ENCODE measurements at regions not wholly inside any gene's neighbourhood (a gene's known extent, or its start where the extent isn't known, plus 50 kb on each side); places are given as distances from the start of the nearest gene placed in this dataset.

DNA sequence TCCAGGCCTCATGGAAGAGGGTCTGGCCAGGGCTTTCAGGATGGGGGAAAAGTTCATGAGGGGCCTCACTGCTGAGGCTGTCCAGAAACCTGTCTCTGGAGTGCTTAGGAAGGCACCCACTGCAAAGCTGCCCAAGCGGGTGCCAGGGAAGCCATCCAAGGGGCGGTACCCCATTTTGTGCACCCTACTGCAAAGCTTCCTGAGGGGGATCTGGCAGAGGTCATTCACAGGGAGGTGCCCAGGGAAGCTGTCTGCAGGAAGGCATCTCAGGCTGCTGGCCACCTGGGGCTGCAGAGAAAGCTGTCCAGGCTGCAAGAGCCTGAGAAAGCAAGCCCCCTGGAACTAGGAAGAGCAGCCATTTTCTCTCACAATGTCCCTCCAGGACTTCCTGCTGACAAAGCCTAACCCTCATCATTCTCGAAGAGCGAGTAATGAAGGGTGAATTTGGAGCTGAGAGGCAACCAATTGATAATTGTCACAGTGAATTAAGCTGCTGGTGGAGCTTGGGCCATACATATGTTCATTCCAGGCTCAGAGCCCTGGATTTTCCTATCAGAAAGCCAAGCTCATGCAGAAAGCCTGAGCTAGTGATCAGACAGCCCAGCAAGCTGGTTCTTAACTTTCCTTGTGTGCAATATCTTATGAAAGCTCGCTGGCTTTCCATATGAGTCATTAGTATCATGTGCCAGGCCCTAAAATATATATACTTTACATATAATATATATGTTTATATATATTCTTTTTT, 62.2 kb upstream of the SLC22A16 start:
- no peak for DNase-seq (ENCODE audit: low spot score)

DNA sequence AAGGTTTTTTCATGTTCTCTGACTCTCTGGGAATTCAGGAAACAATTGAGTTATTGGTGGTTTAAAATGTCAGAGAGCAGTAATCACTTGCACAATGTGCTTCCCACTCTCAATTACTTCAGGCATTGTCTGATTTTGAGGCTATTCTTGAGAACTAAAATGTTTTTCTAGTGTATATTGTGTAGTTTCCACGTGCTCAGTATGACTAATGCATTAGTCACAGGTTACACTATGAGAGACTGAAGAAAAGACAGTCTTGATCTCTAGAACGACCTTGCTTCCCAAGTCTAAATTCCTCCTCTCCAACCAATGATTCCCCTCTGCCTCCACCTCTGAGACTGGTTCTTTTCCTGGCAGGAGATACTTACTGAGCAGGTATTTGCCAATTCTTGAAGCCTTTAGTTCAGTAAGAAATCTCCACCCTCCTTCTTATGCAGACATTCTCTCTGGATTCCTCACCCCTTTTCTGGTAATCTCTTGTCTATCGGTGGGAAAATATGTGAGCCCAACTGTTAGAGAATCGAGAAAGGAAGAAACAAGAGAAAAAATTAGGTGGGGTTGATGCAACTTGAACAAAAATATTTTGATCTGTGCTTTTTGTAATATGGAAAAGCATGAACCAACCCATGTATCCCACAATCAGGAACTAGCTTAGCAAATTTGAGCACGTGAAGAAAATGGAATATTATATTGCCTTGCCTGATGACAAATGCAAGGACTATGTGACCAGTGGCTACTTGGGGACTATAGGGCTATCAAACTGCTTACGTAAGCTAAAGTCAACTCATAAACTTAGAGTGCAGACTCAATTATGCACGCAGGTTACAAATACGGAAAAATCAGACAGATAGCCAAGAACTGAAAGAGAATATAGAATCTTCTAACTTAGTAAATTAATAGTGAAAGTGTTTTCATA, 61.1 kb upstream of the SLC22A16 start:
- peak; percentile 41 for DNase-seq (ENCODE audit: low spot score)

DNA sequence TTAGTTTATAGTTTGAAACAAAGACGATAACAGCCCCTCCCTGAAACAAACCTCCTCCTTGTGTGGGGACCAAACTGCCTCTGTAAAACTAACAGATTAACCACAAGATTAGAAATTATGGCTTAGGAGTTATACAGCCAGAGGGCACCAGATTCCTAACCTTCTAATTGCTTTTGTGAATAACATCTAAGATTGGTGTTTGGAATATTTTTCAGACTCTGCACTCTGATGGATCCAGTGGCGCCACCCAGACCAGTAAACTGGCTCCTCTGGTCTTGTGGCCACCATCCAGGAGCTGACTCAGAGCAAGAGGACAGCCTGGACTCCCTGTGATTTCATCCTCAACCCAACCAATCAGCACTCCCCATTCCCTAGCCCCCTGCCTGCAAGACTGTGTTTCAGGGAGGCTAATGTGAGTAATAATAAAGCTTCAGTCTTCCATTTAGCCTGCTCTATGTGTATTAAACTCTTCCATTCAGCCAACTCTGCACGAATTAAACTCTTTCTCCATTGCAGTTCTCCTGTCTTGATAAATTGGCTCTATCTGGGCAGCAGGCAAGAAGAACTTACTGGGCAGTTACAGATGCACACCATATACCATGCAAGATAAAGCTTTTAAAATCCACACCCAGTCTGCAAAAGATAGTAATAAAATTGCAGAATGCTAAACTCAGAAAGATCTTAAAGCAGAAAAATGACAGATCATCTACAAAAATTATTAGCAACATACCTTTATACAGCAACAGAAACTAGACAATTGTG, 58.5 kb upstream of the SLC22A16 start:
- DNase-seq (ENCODE audit: low spot score) = peak; percentile 94

DNA sequence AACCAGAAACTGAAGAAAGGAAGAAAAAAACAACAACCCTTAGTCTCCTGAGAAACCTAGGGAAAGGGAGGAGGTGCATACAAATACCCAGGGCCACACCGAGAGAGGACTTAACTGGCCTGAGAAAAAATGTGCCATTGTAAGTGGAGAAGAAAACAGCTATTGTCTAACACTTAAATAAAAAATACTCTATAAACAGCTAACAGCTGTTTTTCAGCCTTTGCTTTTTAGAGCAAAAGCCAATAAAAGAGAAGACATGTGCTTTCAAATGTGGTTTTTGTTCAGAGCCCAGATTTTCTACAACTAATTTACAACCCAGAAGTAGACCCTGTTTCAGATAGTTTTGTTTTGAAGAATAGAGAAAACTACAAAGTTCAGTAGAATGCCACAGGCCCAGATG, 56.0 kb upstream of the SLC22A16 start:
- DNase-seq (ENCODE audit: low spot score) = peak; percentile 76

DNA sequence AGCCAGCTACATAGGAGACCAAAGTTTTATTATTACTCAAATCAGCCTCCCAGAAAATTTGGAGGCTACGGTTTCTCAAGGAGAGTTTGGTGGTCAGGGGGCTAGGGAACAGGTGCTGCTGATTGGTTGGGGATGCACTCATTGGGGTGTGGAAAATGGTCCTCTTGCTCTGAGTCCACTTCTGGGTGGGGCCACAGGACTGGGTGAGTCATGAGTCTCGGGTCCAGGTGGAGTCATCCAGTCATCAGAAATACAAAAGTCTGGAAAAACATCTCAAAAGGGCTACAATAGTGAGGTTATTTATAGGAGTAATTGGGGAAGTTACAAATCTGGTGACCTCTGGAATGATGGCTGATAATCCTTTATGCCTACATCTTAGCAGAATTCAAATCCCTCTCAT, 54.3 kb upstream of the SLC22A16 start:
- no peak for DNase-seq (ENCODE audit: low spot score)

DNA sequence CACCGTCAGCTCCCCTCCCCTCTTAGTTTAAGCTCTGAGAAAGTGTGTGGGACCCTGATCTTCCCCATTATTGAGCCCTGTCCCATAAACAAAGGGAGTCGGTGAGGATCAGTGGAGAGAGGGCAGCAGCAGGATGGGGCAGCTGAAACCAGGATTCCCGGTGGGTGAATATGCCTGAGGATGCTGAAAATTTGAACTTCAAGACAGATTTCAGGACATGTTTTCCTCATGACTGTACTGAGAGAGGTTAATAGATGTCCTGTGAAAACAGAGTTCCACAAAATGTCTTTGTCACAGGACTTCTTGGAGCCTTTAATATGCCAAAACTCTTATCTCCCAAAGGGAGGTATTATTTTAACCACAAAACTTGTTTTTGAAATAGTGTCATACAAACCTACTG, 53.5 kb upstream of the SLC22A16 start:
- no peak for DNase-seq (ENCODE audit: low spot score)

DNA sequence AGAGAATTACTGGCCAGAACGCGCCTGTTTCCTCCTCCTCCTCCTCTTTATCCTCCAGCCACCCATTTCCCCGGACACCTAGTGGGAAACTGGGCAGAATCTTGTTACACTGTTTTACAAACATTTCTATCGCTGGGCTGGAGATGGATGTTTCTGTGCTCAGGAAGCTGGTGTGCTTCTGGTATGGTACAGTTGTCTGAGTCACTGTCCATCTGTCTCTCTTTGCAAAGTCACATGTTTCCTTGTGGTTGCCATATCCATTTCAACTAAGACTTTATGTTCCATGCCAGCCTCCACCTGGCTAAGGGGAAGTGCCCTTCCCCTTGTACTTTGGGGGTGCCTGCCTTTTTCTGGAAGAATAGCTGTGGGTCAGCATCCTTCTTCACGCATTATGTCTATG, 52.9 kb upstream of the SLC22A16 start:
- DNase-seq (ENCODE audit: low spot score) = peak; percentile 31

DNA sequence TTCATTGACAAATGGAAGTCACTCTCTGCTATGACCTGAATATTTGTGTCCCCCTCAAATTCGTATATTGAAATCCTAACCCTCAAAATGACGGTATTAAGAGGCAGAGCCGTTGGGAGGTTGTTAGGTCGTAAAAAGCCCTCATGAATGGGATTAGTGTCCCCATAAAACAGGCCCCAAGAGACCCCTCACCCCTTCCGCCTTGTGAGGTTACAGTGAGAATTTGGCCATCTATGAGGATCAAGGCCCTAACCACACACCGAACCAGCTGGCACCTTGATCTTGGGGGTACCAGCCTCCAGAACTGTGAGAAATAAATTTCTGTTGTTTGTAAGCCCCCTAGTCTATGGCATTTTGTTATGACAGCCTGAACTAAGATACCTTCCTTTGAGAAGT, 52.5 kb upstream of the SLC22A16 start:
- no peak for DNase-seq (ENCODE audit: low spot score)

DNA sequence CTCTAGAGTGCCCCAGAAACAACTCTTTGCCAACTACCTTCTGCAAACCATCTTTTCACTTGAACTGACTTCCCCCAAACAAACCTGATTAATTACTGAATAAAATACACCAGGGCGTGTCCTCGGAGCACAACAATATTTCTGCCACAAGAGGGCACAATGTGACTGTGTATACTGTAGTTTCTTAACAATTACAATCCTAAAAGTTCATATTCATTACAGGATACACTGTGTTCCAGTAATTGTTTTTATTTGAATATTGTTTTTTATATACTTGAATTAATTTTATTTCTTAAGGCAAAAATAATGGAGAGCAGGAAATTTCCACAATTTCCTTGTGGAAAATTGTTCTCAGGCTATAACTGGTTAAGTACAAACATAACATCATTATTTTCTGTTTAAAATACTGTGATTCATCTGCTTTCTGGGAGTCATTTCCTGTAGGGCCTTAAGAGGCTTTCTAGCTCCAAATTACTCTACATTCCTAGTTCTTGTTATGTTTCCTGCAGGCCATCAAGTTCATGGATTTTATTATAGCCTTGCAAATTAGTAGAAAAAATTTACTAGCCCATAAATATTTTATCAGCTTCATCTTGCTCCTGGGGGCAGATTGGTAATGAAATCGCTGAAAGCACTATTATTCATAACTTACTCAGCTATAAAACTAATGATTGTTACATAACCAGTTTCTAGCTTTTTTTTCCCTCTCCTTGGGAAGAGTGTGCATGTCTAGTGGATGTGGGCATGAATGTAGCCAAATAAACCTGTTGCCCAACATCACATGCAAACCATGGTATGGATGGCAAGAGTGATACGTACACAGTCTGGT, 51.9 kb upstream of the SLC22A16 start:
- peak; percentile 82 for DNase-seq (ENCODE audit: low spot score)

DNA sequence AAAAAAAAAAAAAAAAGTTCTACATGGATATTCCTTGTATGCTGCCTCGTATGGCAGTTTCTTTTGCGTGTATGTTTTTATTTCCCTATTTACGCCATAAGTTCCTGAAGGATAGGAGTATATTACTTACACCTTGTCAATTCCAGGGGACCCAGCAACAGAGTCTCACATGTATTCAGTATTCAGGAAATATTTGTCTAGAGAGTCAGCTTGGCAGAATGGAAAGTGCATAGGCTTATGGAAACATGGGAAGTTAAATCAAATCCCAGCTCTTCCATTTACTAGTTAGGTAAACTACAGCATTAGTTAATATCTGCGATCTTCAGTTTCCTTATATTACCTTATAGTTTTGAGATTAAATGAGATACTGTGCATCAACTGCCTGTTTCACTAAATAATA, 51.1 kb upstream of the SLC22A16 start:
- DNase-seq (ENCODE audit: low spot score) = no peak

DNA sequence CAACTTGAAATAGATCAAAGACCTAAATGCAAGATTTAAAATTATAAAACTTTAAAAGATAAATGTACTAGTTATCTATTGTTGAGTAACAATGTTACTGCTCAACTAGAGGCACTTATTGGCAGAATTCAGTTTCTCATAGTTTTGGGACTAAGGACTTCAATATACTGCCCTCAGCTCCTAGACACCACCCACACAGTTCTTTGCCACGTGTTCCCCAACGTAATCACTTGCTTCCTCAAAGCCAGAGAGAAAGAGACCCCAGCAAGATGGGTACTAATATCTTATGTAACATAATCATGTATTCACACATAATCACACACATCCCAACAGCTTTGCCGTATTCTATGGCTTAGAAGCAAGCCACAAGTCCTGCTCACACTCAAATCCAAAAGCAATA, 50.3 kb upstream of the SLC22A16 start:
- no peak for DNase-seq (ENCODE audit: low spot score)
